ENCODE measurements at regions not wholly inside any gene's neighbourhood (a gene's known extent, or its start where the extent isn't known, plus 50 kb on each side); places are given as distances from the start of the nearest gene placed in this dataset.
A peak's percentile ranks its signal among the peaks of the same experiment; 100 is the strongest.

DNA sequence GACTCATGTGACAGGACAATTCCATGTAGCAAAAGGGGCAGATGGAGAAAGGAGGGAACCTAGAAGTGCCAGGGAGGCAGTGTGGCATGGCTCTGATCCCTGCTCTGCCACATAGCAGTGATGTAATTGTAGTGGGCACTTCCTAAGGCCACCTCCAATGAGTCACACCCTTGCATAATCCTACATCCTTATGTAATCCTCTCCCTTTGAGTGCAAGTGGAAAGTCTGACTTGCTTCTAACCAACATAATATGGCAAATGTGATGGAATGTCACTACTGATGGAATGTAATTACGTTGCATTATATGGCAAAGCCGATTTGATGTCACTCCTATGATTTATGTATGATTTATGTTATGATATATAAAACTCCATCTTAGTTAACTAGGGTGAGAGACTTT, 72.9 kb upstream of the ATP2C1 start:
- no peak for DNase-seq
- TF ChIP-seq, protein P1, sequence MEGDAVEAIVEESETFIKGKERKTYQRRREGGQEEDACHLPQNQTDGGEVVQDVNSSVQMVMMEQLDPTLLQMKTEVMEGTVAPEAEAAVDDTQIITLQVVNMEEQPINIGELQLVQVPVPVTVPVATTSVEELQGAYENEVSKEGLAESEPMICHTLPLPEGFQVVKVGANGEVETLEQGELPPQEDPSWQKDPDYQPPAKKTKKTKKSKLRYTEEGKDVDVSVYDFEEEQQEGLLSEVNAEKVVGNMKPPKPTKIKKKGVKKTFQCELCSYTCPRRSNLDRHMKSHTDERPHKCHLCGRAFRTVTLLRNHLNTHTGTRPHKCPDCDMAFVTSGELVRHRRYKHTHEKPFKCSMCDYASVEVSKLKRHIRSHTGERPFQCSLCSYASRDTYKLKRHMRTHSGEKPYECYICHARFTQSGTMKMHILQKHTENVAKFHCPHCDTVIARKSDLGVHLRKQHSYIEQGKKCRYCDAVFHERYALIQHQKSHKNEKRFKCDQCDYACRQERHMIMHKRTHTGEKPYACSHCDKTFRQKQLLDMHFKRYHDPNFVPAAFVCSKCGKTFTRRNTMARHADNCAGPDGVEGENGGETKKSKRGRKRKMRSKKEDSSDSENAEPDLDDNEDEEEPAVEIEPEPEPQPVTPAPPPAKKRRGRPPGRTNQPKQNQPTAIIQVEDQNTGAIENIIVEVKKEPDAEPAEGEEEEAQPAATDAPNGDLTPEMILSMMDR (IDR thresholded peaks at IDR 0.05; ENCODE audit: low read depth, low read length), result no peak

DNA sequence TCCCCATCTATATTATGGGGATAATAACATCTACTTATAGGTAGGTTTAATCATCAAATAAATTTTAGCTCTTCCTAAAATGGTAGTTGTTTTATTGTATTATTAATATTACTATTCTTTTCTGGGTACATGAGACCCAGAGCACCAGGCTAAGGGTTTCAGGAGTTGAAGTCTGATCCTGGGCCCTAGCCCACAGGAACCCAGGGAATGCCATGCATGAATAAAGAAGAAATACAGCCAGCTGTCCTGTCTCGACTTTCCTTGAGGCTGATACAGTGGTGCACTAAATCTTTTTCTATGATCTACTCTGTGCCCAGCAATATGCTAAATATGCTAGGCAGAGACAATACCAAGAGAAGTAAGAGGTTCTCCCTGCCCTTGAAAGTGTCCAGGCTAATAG, 72.1 kb upstream of the ATP2C1 start:
- peaks cover 17% of the 10 kb centered on the region for H3K4me1 ChIP-seq
- no peaks in the 10 kb centered on the region for H3K36me3 ChIP-seq
- TF ChIP-seq, protein P1 (IDR thresholded peaks at IDR 0.05; ENCODE audit: low read depth, low read length), result no peak
- no peaks in the 10 kb centered on the region for H3K9me3 ChIP-seq
- DNase-seq, result no peak
- H3K27me3 ChIP-seq, result no peaks in the 10 kb centered on the region
- no peak overlapping the region for H3K4me3 ChIP-seq (ENCODE audit: low read depth, low read length)

More for the DNA sequence above, 72.9 kb upstream of the ATP2C1 start:
- Histone ChIP-seq H3K9me3 (no peaks in the 10 kb centered on the region), H3K36me3 (no peaks in the 10 kb centered on the region), H3K4me3 (ENCODE audit: low read depth, low read length) (no peak overlapping the region), H3K4me1 (peaks cover 9% of the 10 kb centered on the region), H3K27me3 (no peaks in the 10 kb centered on the region)

DNA sequence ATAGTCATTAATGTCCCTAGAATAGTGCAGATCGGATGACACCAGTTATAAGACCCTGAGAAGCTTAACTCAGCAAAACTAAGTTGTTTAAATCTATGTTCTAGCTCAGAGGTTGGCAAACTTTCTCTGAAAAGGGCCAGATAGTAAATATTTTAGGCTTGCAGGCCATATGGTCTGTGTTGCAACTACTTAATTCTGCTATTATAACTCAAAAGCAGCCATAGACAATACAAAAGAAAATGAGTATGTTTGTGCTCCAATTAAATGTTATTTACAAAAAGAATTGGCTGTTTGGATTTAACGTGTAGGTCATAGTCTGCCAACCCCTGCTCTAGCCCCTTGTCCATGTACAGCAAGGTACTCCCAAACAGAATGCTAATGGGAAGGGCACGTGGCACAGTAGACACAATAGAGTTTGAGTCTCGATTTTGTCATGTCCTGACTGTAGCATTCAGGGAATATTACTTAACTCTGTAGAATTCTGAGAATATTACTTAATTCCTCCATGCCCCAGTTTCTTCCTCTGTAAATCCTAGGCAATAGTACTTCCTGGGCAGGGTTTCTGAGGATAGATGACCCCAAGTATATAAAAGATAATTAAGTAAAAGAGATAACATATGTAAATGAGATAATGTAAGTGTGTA, 70.5 kb upstream of the ATP2C1 start:
- Histone ChIP-seq H3K9me3 (no peaks in the 10 kb centered on the region), H3K4me1 (peaks cover 30% of the 10 kb centered on the region), H3K4me3 (ENCODE audit: low read depth, low read length) (no peak overlapping the region), H3K27me3 (no peaks in the 10 kb centered on the region), H3K36me3 (no peaks in the 10 kb centered on the region)
- TF ChIP-seq, protein P1 (IDR thresholded peaks at IDR 0.05; ENCODE audit: low read depth, low read length), result no peak
- DNase-seq, result no peak

DNA sequence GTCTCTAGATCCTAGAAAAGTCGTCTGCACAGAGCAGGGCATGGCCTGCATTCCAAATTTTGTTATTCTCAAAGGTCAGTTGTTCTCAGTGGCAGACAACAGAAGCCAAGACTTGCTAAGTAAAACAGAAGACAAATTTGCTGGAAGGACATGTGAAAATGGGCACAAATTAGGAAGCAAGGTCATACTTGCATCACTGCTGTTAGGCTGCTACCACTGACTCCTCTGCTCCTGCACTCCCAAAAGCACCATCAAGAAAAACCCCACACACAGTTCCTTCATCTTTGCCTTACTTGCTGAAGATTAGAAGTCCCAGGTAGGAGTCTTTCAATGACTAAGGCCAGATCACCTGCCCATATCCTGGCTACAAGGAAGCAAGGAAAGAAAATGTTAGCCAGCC, 69.9 kb upstream of the ATP2C1 start:
- no peak overlapping the region for H3K4me3 ChIP-seq (ENCODE audit: low read depth, low read length)
- TF ChIP-seq, protein P1 (IDR thresholded peaks at IDR 0.05; ENCODE audit: low read depth, low read length), result no peak
- no peaks in the 10 kb centered on the region for H3K9me3 ChIP-seq
- no peaks in the 10 kb centered on the region for H3K27me3 ChIP-seq
- H3K4me1 ChIP-seq, result peaks cover 30% of the 10 kb centered on the region
- H3K36me3 ChIP-seq, result no peaks in the 10 kb centered on the region
- DNase-seq, result no peak

DNA sequence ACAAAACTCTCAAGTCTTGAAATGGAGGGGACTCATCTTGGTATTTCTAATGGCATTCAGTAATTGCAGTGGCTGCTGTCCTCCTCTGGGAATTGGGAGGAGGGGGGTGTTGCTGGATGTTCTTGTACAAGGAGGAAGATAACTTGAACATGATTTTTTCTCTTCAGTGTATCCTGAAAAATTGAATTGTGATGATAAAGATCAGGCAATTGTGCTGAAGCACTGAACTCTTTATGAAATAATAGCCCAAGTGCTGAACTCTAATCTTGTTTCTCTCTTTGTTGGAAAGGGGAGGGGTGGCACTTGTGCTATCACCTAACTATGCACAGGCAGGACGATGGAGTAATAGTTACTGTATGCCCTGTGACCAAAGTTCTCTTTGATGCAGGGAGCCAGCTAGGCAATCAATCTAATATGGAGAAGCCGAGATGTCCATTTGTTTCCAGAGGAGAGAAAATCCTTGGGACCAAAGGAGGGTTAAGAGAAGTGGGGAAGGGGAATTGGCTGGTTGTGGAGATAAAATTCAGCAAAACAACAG, 68.1 kb upstream of the ATP2C1 start:
- no peaks in the 10 kb centered on the region for H3K9me3 ChIP-seq
- peaks cover 30% of the 10 kb centered on the region for H3K4me1 ChIP-seq
- H3K27me3 ChIP-seq, result no peaks in the 10 kb centered on the region
- H3K4me3 ChIP-seq (ENCODE audit: low read depth, low read length), result no peak overlapping the region
- TF ChIP-seq, protein P1 (IDR thresholded peaks at IDR 0.05; ENCODE audit: low read depth, low read length), result no peak
- peak; percentile 35 for DNase-seq
- no peaks in the 10 kb centered on the region for H3K36me3 ChIP-seq

DNA sequence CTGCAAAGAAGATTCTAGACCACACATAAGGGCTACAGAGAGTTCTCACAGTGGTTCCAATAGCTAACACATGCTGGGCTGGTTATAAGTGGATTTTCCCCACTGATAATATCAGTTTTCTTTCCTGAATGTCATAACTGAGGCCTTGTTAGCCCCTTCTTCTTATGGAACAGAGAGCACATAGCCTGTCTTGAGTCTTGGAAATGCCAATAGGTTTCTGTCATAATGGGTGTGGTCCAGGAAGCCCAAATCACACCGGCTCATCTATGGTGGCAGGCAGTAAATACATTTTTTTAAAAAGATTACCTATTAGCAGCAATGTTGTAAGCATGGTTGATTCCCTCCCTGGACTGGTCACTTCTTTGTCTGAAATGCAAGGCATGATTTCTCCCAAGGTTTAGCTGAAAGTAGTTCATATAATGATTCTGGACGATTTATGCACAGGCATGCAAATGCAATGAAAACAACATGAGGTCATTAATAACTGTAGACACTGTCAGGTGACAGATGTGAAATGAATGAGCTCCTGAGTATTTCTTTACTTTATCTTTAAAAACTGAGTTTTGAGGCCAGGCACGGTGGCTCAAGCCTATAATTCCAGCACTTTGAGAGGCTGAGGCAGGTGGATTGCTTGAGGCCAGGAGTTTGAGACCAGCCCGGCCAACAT, 67.2 kb upstream of the ATP2C1 start:
- Histone ChIP-seq H3K27me3 (no peaks in the 10 kb centered on the region), H3K9me3 (no peaks in the 10 kb centered on the region), H3K36me3 (no peaks in the 10 kb centered on the region), H3K4me3 (ENCODE audit: low read depth, low read length) (no peak overlapping the region), H3K4me1 (peaks cover 34% of the 10 kb centered on the region)
- TF ChIP-seq, protein P1 (IDR thresholded peaks at IDR 0.05; ENCODE audit: low read depth, low read length), result no peak
- DNase-seq, result no peak
